Activated naive CD4-positive, alpha-beta T cell treated with anti-CD3 and anti-CD28 coated beads, Interleukin-2, amount 10 ng/mL, durations not matched to agents 7 days and 5 days (primary cell): ENCODE measurements at regions not wholly inside any gene's neighbourhood (a gene's known extent, or its start where the extent isn't known, plus 50 kb on each side); places are given as distances from the start of the nearest gene placed in this dataset.

Experiments
- CTCF ChIA-PET: fragments of 350-600 bp; sonication (Branson Sonifier 250); formaldehyde crosslinking; loops from one replicate; lab custom pipeline; 2021; ENCODE audit warnings: antibody characterized with exemption; lab: Charles Lee
- DNase-seq: peaks from one replicate; pipeline ENCODE4 v3.0.0-alpha.2; 2020
- H3K27ac Mint-ChIP-seq: one replicate; pipeline ENCODE4 v1.8.0; 2021; ENCODE audit warnings: mild to moderate bottlenecking, moderate library complexity, mixed read lengths
- H3K27me3 Mint-ChIP-seq: one replicate; pipeline ENCODE4 v1.8.0; 2021; ENCODE audit warnings: mild to moderate bottlenecking, mixed read lengths
- H3K36me3 Mint-ChIP-seq: one replicate; pipeline ENCODE4 v1.8.0; 2021; ENCODE audit warnings: mixed read lengths
- H3K4me1 Mint-ChIP-seq: one replicate; pipeline ENCODE4 v1.8.0; 2021; ENCODE audit warnings: mixed read lengths
- H3K4me3 Mint-ChIP-seq: one replicate; pipeline ENCODE4 v1.8.0; 2021; ENCODE audit warnings: mild to moderate bottlenecking, moderate library complexity, mixed read lengths
- H3K9me3 Mint-ChIP-seq: one replicate; pipeline ENCODE4 v1.8.0; 2021; ENCODE audit warnings: mixed read lengths

- CTCF ChIA-PET, result no interaction called here
- no peak overlapping the region for H3K27ac Mint-ChIP-seq
- no peaks in the 10 kb centered on the region for H3K36me3 Mint-ChIP-seq
- H3K9me3 Mint-ChIP-seq, result no peaks in the 10 kb centered on the region
- DNase-seq, result no peak
- H3K4me1 Mint-ChIP-seq, result no peaks in the 10 kb centered on the region
- H3K27me3 Mint-ChIP-seq, result peaks cover 3% of the 10 kb centered on the region
- H3K4me3 Mint-ChIP-seq, result no peak overlapping the region
These were observed 148.9 kb downstream of the EN1 start for GRCh38 chr2:118698564-118698963.

GRCh38 chr2:118697781-118698180 lies 149.7 kb downstream of the EN1 start:
- Mint-ChIP-seq H3K4me3 (no peak overlapping the region), H3K9me3 (no peaks in the 10 kb centered on the region), H3K27ac (no peak overlapping the region), H3K27me3 (peaks cover 3% of the 10 kb centered on the region), H3K4me1 (no peaks in the 10 kb centered on the region), H3K36me3 (no peaks in the 10 kb centered on the region)
- CTCF ChIA-PET, result no interaction called here
- no peak for DNase-seq

- DNase-seq, result no peak
- H3K4me3 Mint-ChIP-seq, result no peak overlapping the region
- no peaks in the 10 kb centered on the region for H3K4me1 Mint-ChIP-seq
- no peak overlapping the region for H3K27ac Mint-ChIP-seq
- H3K9me3 Mint-ChIP-seq, result no peaks in the 10 kb centered on the region
- peaks cover 3% of the 10 kb centered on the region for H3K27me3 Mint-ChIP-seq
- no peaks in the 10 kb centered on the region for H3K36me3 Mint-ChIP-seq
- CTCF ChIA-PET, result no interaction called here
These were observed 150.5 kb downstream of the EN1 start for GRCh38 chr2:118696786-118697465.

GRCh38 chr2:118693287-118693822 lies 154.1 kb downstream of the EN1 start:
- Mint-ChIP-seq H3K36me3 (no peaks in the 10 kb centered on the region), H3K4me1 (no peaks in the 10 kb centered on the region), H3K27me3 (peaks cover 3% of the 10 kb centered on the region), H3K4me3 (no peak overlapping the region), H3K9me3 (peaks cover 5% of the 10 kb centered on the region), H3K27ac (no peak overlapping the region)
- CTCF ChIA-PET, result no interaction called here
- no peak for DNase-seq

- CTCF ChIA-PET, result no interaction called here
- no peak for DNase-seq
- H3K27ac Mint-ChIP-seq, result no peak overlapping the region
- no peaks in the 10 kb centered on the region for H3K4me1 Mint-ChIP-seq
- no peaks in the 10 kb centered on the region for H3K27me3 Mint-ChIP-seq
- peaks cover 5% of the 10 kb centered on the region for H3K9me3 Mint-ChIP-seq
- no peak overlapping the region for H3K4me3 Mint-ChIP-seq
- no peaks in the 10 kb centered on the region for H3K36me3 Mint-ChIP-seq
These were observed 157.6 kb downstream of the EN1 start for GRCh38 chr2:118689874-118690273.

- Mint-ChIP-seq H3K36me3 (no peaks in the 10 kb centered on the region), H3K4me1 (no peaks in the 10 kb centered on the region), H3K27me3 (no peaks in the 10 kb centered on the region), H3K9me3 (peaks cover 5% of the 10 kb centered on the region), H3K27ac (no peak overlapping the region), H3K4me3 (no peak overlapping the region)
- no peak for DNase-seq
- CTCF ChIA-PET, result no interaction called here
These were observed 158.0 kb downstream of the EN1 start for GRCh38 chr2:118689456-118689855.

DNA sequence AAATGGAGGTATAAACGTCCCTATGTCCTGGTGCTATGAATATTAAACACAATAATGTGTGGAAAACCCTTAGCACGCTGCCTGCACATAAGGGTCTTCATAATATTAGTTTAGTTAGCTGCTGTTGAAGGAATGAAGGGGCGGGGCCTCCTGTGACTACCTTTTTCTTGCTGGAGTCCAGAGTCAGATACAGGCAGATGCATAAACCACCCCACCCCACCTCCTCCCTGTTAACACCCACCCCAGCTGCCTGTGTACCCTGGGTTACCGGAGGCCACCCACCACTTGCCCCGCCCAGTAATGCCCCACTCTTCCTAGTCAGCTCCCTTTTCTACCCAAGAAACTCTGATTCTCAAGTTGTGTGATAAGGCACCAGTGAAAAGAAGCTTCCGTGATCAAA lies 158.4 kb downstream of the EN1 start:
- Mint-ChIP-seq H3K27ac (no peak overlapping the region), H3K4me3 (no peak overlapping the region), H3K4me1 (no peaks in the 10 kb centered on the region), H3K27me3 (no peaks in the 10 kb centered on the region), H3K36me3 (no peaks in the 10 kb centered on the region), H3K9me3 (peaks cover 5% of the 10 kb centered on the region)
- CTCF ChIA-PET, result no interaction called here
- DNase-seq, result no peak

DNA sequence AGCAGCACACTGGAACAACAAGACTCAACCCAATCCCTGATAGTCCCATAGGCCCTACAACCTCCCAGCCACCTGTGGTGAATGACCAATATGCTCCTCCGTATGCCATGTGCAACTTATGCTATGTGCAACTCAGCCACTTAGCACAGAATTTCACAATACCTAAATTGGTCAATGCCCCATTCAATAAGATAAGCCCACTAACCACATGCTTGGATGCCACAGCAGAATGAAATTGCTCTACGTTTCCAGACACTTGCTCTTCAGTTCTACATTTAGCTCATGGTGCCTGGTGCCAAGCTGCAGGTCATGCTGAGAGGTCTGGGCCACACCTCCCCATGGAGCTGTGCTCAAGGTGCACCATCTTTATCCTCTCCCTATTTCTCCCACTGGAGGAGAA lies 159.8 kb downstream of the EN1 start:
- peaks cover 5% of the 10 kb centered on the region for H3K9me3 Mint-ChIP-seq
- H3K36me3 Mint-ChIP-seq, result no peaks in the 10 kb centered on the region
- no peak overlapping the region for H3K27ac Mint-ChIP-seq
- CTCF ChIA-PET, result no interaction called here
- no peaks in the 10 kb centered on the region for H3K27me3 Mint-ChIP-seq
- H3K4me1 Mint-ChIP-seq, result no peaks in the 10 kb centered on the region
- no peak for DNase-seq
- no peak overlapping the region for H3K4me3 Mint-ChIP-seq

GRCh38 chr2:118687192-118687591 lies 160.3 kb downstream of the EN1 start:
- no peak for DNase-seq
- no peak overlapping the region for H3K4me3 Mint-ChIP-seq
- CTCF ChIA-PET, result no interaction called here
- no peaks in the 10 kb centered on the region for H3K36me3 Mint-ChIP-seq
- H3K27me3 Mint-ChIP-seq, result no peaks in the 10 kb centered on the region
- peaks cover 5% of the 10 kb centered on the region for H3K9me3 Mint-ChIP-seq
- no peaks in the 10 kb centered on the region for H3K4me1 Mint-ChIP-seq
- H3K27ac Mint-ChIP-seq, result no peak overlapping the region

DNA sequence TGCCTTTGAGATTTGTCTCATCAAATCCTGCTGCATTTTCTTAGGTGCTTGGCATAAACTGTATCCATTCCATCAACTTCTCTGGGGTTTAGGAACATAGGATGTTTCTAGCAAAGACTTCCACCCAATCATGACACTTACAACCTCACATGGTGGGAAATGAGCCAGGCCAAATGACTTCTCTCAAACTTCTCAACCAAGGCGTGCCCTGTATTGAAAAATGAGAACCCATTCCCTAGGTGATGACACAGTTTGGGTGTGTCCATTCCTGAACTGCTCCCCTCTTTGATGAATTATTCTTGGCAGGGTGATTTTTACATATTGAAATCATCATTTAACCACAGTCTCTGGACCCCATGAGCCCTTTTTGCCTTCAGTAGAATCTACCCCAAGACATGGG lies 161.1 kb downstream of the EN1 start:
- CTCF ChIA-PET, result no interaction called here
- no peaks in the 10 kb centered on the region for H3K27me3 Mint-ChIP-seq
- no peaks in the 10 kb centered on the region for H3K4me1 Mint-ChIP-seq
- no peak for DNase-seq
- H3K36me3 Mint-ChIP-seq, result no peaks in the 10 kb centered on the region
- H3K4me3 Mint-ChIP-seq, result no peak overlapping the region
- H3K27ac Mint-ChIP-seq, result no peak overlapping the region
- peaks cover 3% of the 10 kb centered on the region for H3K9me3 Mint-ChIP-seq

DNA sequence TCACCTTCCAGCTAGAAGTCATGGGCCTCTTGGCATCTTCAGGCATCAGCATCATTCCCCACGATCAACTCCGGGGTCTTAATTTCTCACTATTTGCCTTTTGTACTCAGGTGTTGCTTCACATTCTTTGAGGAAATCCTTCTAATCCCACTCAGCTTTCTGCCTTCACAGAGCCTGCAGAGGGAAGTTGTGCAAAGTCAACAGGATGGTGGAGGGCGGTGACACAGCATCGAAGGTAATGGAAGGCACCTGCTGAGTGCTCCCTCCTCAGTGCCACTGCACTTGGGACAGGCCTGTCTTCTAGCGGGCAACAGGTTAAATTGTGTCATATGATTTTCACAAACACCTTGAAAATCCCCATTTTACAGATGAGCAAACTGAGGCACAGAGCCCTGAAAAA lies 164.0 kb downstream of the EN1 start:
- H3K9me3 Mint-ChIP-seq, result no peaks in the 10 kb centered on the region
- no peaks in the 10 kb centered on the region for H3K27me3 Mint-ChIP-seq
- no peak for DNase-seq
- H3K36me3 Mint-ChIP-seq, result no peaks in the 10 kb centered on the region
- H3K4me3 Mint-ChIP-seq, result no peak overlapping the region
- H3K4me1 Mint-ChIP-seq, result no peaks in the 10 kb centered on the region
- no peak overlapping the region for H3K27ac Mint-ChIP-seq
- CTCF ChIA-PET, result no interaction called here

GRCh38 chr2:118678985-118679384 lies 168.5 kb downstream of the EN1 start:
- Mint-ChIP-seq H3K4me1 (no peaks in the 10 kb centered on the region), H3K9me3 (no peaks in the 10 kb centered on the region), H3K27me3 (no peaks in the 10 kb centered on the region), H3K4me3 (no peak overlapping the region), H3K27ac (no peak overlapping the region), H3K36me3 (no peaks in the 10 kb centered on the region)
- DNase-seq, result no peak
- CTCF ChIA-PET, result no interaction called here

DNA sequence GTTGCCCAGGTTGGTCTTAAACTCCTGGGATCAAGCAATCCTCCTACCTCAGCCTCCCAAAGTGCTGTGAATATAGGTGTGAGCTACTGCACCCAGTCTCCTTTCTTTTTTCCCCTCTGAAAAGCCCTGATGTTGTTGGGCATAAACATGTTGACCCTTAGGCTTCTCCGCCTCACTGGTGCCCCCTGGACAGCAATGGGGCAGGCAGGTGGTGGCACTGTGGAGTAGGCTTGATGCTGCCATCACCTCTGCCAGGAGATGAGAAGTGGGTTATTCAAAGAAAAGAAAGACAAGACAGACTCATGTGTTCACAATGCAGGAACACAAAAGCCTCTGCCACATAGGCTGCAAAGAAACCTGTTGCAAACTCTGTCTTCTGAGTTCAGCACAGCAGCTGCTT lies 169.9 kb downstream of the EN1 start:
- Mint-ChIP-seq H3K36me3 (no peaks in the 10 kb centered on the region), H3K4me1 (no peaks in the 10 kb centered on the region), H3K9me3 (no peaks in the 10 kb centered on the region), H3K4me3 (no peak overlapping the region), H3K27ac (no peak overlapping the region), H3K27me3 (no peaks in the 10 kb centered on the region)
- no peak for DNase-seq
- CTCF ChIA-PET, result no interaction called here

- Mint-ChIP-seq H3K27ac (no peak overlapping the region), H3K4me1 (no peaks in the 10 kb centered on the region), H3K27me3 (no peaks in the 10 kb centered on the region), H3K36me3 (no peaks in the 10 kb centered on the region), H3K9me3 (no peaks in the 10 kb centered on the region), H3K4me3 (no peak overlapping the region)
- no peak for DNase-seq
- CTCF ChIA-PET, result no interaction called here
These were observed 171.9 kb downstream of the EN1 start for GRCh38 chr2:118675531-118675930.

- no peaks in the 10 kb centered on the region for H3K27me3 Mint-ChIP-seq
- H3K27ac Mint-ChIP-seq, result no peak overlapping the region
- DNase-seq, result no peak
- CTCF ChIA-PET, result no interaction called here
- H3K4me1 Mint-ChIP-seq, result no peaks in the 10 kb centered on the region
- no peak overlapping the region for H3K4me3 Mint-ChIP-seq
- H3K36me3 Mint-ChIP-seq, result no peaks in the 10 kb centered on the region
- H3K9me3 Mint-ChIP-seq, result no peaks in the 10 kb centered on the region
These were observed 174.8 kb downstream of the EN1 start for GRCh38 chr2:118672571-118673158.
